ENCODE measurements at regions not wholly inside any gene's neighbourhood (a gene's known extent, or its start where the extent isn't known, plus 50 kb on each side); places are given as distances from the start of the nearest gene placed in this dataset.

- Histone ChIP-seq H3K27me3 (ENCODE audit: insufficient read depth in 3 of 3, low read length in 2 of 3) (no peaks in the 10 kb centered on the region), H3K9me3 (no peaks in the 10 kb centered on the region), H3K36me3 (ENCODE audit: insufficient read depth in 1 of 2, low read depth in 1 of 2) (no peaks in the 10 kb centered on the region), H3K4me1 (no peaks in the 10 kb centered on the region), H3K4me3 (no peak overlapping the region), H3K27ac (no peak overlapping the region)
- DNase-seq = peak in 1 of 2 donors; percentile 16
- intact Hi-C loops (cut with DNase I) = no loop called here
- TF ChIP-seq CTCF (IDR thresholded peaks at IDR 0.05) = no peak
- no peak for ATAC-seq
- WGBS, 3 donors = 48 to 54% (median 54%) methylated on average over 8 of the region's 8 CpGs
Measured at GRCh38 chr4:15354371-15355297, 73.2 kb upstream of the C1QTNF7 start.

DNA sequence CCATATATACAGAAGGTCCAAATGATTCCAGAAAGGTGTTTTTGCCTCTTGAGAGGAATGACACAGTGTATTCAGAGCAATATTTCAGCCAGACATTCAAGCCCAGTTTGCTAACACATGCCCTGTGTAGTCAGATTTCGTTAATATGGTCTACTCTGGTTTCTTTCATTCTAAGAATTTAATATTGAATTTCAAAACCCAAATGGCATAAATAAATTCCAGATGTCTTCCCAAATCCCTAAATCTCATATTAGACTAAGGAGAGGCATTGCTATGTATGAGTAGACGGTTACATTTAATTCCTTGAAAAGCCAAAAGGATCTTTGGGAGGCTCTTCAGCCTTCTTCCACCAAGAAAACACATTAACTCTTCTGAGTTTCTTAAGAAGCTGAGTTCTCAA lies 66.3 kb upstream of the C1QTNF7 start:
- 72 to 83% (median 76%) methylated on average over 2 of the region's 2 CpGs for WGBS, 3 donors
- Histone ChIP-seq H3K27me3 (ENCODE audit: insufficient read depth in 3 of 3, low read length in 2 of 3) (no peaks in the 10 kb centered on the region), H3K4me3 (no peak overlapping the region), H3K9me3 (no peaks in the 10 kb centered on the region), H3K4me1 (no peaks in the 10 kb centered on the region), H3K27ac (no peak overlapping the region), H3K36me3 (ENCODE audit: insufficient read depth in 1 of 2, low read depth in 1 of 2) (no peaks in the 10 kb centered on the region)
- ATAC-seq (no peak), DNase-seq (no peak)
- intact Hi-C loops (cut with DNase I) = no loop called here
- no peak for TF ChIP-seq CTCF (IDR thresholded peaks at IDR 0.05)

DNA sequence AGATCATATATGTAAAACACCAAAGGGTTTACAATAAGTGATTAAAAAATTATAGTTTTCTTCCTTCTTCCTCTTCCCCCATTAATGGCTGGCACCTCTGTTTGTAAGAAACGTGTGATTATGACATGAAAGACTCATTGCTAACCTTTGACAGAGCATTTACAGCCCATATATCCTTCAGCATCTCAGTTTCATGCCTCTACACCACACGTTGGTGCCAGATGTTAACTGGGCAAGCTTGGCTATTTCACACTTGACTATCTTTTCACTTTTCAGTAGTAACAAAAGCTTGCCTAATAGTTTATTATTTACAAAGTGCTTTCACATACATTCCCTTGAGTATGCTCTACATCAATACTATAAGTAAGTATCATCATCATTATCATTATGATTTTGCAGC lies 65.3 kb upstream of the C1QTNF7 start:
- H3K27ac ChIP-seq = no peak overlapping the region
- no peak overlapping the region for H3K4me3 ChIP-seq
- ATAC-seq (no peak), DNase-seq (no peak)
- WGBS, 3 donors = 39 to 43% (median 39%) methylated on average over 2 of the region's 2 CpGs
- H3K4me1 ChIP-seq = no peaks in the 10 kb centered on the region
- TF ChIP-seq CTCF (IDR thresholded peaks at IDR 0.05) = no peak
- intact Hi-C loops (cut with DNase I) = no loop called here
- H3K36me3 ChIP-seq (ENCODE audit: insufficient read depth in 1 of 2, low read depth in 1 of 2) = no peaks in the 10 kb centered on the region
- H3K27me3 ChIP-seq (ENCODE audit: insufficient read depth in 3 of 3, low read length in 2 of 3) = no peaks in the 10 kb centered on the region
- no peaks in the 10 kb centered on the region for H3K9me3 ChIP-seq

GRCh38 chr4:15364183-15364582 lies 63.6 kb upstream of the C1QTNF7 start:
- ATAC-seq = no peak
- TF ChIP-seq CTCF (IDR thresholded peaks at IDR 0.05) = no peak

DNA sequence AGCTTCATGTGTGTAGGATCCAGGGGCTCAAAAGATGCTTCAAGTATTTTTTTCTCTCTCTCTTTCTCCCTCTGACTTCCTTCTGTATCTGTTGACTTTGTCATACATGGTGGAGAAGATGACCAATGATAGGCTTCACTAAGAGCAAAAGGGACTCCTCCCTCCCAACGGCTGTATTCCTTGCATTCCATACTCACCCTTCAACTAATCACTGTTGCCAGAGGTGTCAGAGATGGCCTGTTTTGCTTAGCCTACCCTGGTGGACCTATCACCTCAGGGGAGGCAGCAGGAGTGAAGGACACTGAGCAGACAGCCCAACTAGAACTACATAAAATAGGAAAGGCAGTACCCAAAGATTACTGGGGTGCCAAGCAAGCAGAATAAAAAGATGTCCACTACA lies 62.2 kb upstream of the C1QTNF7 start:
- Histone ChIP-seq H3K9me3 (no peaks in the 10 kb centered on the region), H3K27me3 (ENCODE audit: insufficient read depth in 3 of 3, low read length in 2 of 3) (no peaks in the 10 kb centered on the region), H3K4me1 (no peaks in the 10 kb centered on the region), H3K36me3 (ENCODE audit: insufficient read depth in 1 of 2, low read depth in 1 of 2) (no peaks in the 10 kb centered on the region), H3K27ac (no peak overlapping the region), H3K4me3 (no peak overlapping the region)
- DNase-seq (no peak), ATAC-seq (no peak)
- intact Hi-C loops (cut with DNase I) = no loop called here
- 39 to 43% (median 41%) methylated on average over 1 of the region's 1 CpG for WGBS, 3 donors
- TF ChIP-seq CTCF (IDR thresholded peaks at IDR 0.05) = no peak

More at GRCh38 chr4:15364183-15364582, 63.6 kb upstream of the C1QTNF7 start:
- H3K27me3 ChIP-seq (ENCODE audit: insufficient read depth in 3 of 3, low read length in 2 of 3) = no peaks in the 10 kb centered on the region
- H3K27ac ChIP-seq = no peak overlapping the region
- H3K36me3 ChIP-seq (ENCODE audit: insufficient read depth in 1 of 2, low read depth in 1 of 2) = no peaks in the 10 kb centered on the region
- H3K4me3 ChIP-seq = no peak overlapping the region
- DNase-seq = no peak
- intact Hi-C loops (cut with DNase I) = no loop called here
- no peaks in the 10 kb centered on the region for H3K4me1 ChIP-seq
- H3K9me3 ChIP-seq = no peaks in the 10 kb centered on the region

Measured in psoas muscle (tissue), 7 donors.